Parathyroid adenoma (tissue), 2 donors: ENCODE measurements at regions not wholly inside any gene's neighbourhood (a gene's known extent, or its start where the extent isn't known, plus 50 kb on each side); places are given as distances from the start of the nearest gene placed in this dataset.

Experiments used
- H2AFZ ChIP-seq: fragments of 300-600 bp; sonication (generic); one replicate; pipeline ENCODE4 v1.7.0; 2017; ENCODE audit warnings: antibody characterized with exemption, mild to moderate bottlenecking
- H3K27ac ChIP-seq: fragments of 300-600 bp; sonication (generic); one replicate; pipeline ENCODE4 v1.7.0; 2017
- H3K27me3 ChIP-seq: fragments of 300-600 bp; sonication (generic); one replicate; pipeline ENCODE4 v1.7.0; 2017; ENCODE audit warnings: low read length; ENCODE audit not compliant: control insufficient read depth, insufficient read depth
- H3K36me3 ChIP-seq: fragments of 300-600 bp; sonication (generic); one replicate; pipeline ENCODE4 v1.7.0; 2017; ENCODE audit warnings: low read length; ENCODE audit not compliant: control insufficient read depth, insufficient read depth
- H3K4me1 ChIP-seq: fragments of 300-600 bp; sonication (generic); one replicate; pipeline ENCODE4 v1.7.0; 2017; ENCODE audit warnings: control low read depth
- H3K4me2 ChIP-seq: fragments of 300-600 bp; sonication (generic); one replicate; pipeline ENCODE4 v1.7.0; 2017; ENCODE audit warnings: low read length
- H3K4me3 ChIP-seq: fragments of 300-600 bp; sonication (generic); one replicate; pipeline ENCODE4 v1.7.0; 2017; ENCODE audit warnings: low read depth, low read length
- H3K79me2 ChIP-seq: fragments of 300-600 bp; sonication (generic); one replicate; pipeline ENCODE4 v1.7.0; 2017; ENCODE audit warnings: control low read depth
- H3K9ac ChIP-seq: fragments of 300-600 bp; sonication (generic); one replicate; pipeline ENCODE4 v1.7.0; 2017; ENCODE audit warnings: mild to moderate bottlenecking
- H3K9me3 ChIP-seq: fragments of 300-600 bp; sonication (generic); one replicate; pipeline ENCODE4 v1.7.0; 2017; ENCODE audit warnings: low read length; ENCODE audit not compliant: control insufficient read depth
- TF ChIP-seq, protein P1 (sequence below): fragments of 300-600 bp; sonication (generic); IDR thresholded peaks from one replicate; pipeline ENCODE4 v1.7.0; 2017; ENCODE audit warnings: antibody characterized with exemption, mild to moderate bottlenecking
- donor health status: primary hyperparathyroidism.

DNA sequence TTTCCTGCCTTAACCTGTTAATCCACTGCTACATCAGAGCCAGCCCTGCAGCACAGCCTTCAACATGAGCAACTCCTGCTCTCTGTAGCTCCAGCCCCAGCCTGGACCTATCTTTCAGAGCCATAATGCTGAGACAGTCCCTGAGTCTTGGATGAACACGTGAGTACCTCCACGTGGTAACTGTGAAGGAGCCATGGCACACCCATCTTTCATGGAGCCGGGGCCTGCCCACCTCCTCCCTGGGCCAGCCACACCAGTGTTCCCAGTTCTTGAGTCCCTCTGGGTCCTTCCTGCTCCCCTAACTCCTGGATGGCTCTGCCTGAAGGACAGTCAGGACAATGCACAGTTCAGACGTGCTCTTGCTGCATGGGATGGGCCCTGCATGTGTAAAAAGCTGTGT lies 107.1 kb downstream of the TEX36 start:
- no peaks in the 10 kb centered on the region for H3K4me1 ChIP-seq
- H3K9me3 ChIP-seq, result no peaks in the 10 kb centered on the region
- no peaks in the 10 kb centered on the region for H3K27me3 ChIP-seq

DNA sequence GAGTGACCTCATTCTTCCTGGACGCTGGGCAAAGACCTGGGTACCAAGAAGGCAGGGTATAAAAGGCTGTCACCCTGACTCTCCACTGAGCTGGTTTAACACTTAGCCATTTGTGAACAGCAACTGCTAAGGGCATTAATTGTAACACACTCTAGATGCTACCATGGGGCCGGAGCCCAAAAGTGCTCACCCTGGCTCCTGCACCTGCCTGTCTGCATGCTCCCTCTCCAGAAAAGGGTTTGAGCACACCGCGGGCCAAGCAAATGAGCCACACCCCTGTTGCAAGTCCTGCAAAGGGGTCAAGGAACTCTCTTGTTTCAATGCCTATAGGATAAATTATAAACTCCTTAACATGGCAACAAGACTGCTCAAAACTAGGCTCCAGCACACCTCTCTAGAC lies 114.8 kb downstream of the TEX36 start:
- Histone ChIP-seq H3K27me3 (no peaks in the 10 kb centered on the region), H3K79me2 (no peaks in the 10 kb centered on the region), H3K4me1 (no peaks in the 10 kb centered on the region), H2AFZ (no peak overlapping the region), H3K9me3 (no peaks in the 10 kb centered on the region), H3K4me3 (no peak overlapping the region), H3K4me2 (no peak overlapping the region), H3K27ac (no peak overlapping the region), H3K9ac (no peak overlapping the region), H3K36me3 (no peaks in the 10 kb centered on the region)
- TF ChIP-seq, protein P1, sequence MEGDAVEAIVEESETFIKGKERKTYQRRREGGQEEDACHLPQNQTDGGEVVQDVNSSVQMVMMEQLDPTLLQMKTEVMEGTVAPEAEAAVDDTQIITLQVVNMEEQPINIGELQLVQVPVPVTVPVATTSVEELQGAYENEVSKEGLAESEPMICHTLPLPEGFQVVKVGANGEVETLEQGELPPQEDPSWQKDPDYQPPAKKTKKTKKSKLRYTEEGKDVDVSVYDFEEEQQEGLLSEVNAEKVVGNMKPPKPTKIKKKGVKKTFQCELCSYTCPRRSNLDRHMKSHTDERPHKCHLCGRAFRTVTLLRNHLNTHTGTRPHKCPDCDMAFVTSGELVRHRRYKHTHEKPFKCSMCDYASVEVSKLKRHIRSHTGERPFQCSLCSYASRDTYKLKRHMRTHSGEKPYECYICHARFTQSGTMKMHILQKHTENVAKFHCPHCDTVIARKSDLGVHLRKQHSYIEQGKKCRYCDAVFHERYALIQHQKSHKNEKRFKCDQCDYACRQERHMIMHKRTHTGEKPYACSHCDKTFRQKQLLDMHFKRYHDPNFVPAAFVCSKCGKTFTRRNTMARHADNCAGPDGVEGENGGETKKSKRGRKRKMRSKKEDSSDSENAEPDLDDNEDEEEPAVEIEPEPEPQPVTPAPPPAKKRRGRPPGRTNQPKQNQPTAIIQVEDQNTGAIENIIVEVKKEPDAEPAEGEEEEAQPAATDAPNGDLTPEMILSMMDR, result no peak

More for the DNA sequence above, 107.1 kb downstream of the TEX36 start:
- Histone ChIP-seq H3K4me3 (no peak overlapping the region), H3K79me2 (no peaks in the 10 kb centered on the region), H3K4me2 (no peak overlapping the region), H2AFZ (no peak overlapping the region), H3K36me3 (no peaks in the 10 kb centered on the region), H3K9ac (no peak overlapping the region), H3K27ac (no peak overlapping the region)
- TF ChIP-seq, protein P1, result no peak

DNA sequence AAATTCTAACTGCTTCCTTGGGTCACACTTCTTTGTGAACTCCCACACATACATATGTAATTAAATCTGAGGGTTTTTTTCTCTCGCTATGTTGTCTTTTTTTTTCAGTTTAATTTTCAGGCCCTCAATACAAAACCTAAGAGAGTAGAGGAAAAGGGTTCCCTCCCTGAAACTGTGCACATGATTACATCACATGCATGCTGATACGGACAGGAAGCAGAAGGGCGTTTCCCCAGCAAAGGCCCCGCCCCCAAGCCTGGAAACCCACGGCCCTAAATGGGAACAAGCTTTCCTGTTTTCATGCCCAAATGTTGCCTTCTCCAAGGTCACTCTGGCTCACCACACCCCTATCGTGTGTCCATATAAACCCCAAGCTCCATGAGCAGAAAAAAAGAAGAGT lies 115.4 kb downstream of the TEX36 start:
- Histone ChIP-seq H3K27me3 (no peaks in the 10 kb centered on the region), H2AFZ (no peak overlapping the region), H3K36me3 (no peaks in the 10 kb centered on the region), H3K4me3 (no peak overlapping the region), H3K9ac (no peak overlapping the region), H3K79me2 (no peaks in the 10 kb centered on the region), H3K4me2 (no peak overlapping the region), H3K9me3 (no peaks in the 10 kb centered on the region), H3K4me1 (no peaks in the 10 kb centered on the region), H3K27ac (no peak overlapping the region)
- TF ChIP-seq, protein P1, result no peak

DNA sequence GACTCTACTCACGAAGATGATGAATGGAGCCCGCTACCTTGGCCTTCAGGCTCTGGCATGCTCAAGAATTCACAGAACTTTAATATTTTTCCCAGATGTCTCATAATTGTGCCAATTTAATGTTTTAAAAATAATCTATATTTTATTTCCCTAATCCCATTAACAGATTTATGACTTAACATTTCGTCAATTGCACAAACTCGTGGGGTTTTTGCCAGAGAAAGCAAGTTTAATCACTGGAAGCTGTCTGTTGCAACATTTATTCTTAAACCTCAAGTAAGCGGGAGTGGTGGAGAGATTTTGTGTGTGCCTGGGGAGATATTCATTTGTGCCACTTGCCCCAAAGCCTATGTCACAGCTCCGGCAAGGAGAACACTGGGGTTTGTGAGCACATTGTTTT lies 117.9 kb downstream of the TEX36 start:
- H3K27me3 ChIP-seq, result no peaks in the 10 kb centered on the region
- H3K79me2 ChIP-seq, result no peaks in the 10 kb centered on the region
- no peak overlapping the region for H3K27ac ChIP-seq
- no peak overlapping the region for H3K4me2 ChIP-seq
- H2AFZ ChIP-seq, result no peak overlapping the region
- TF ChIP-seq, protein P1, result no peak
- no peak overlapping the region for H3K4me3 ChIP-seq
- no peak overlapping the region for H3K9ac ChIP-seq
- no peaks in the 10 kb centered on the region for H3K9me3 ChIP-seq
- no peaks in the 10 kb centered on the region for H3K4me1 ChIP-seq
- H3K36me3 ChIP-seq, result no peaks in the 10 kb centered on the region

DNA sequence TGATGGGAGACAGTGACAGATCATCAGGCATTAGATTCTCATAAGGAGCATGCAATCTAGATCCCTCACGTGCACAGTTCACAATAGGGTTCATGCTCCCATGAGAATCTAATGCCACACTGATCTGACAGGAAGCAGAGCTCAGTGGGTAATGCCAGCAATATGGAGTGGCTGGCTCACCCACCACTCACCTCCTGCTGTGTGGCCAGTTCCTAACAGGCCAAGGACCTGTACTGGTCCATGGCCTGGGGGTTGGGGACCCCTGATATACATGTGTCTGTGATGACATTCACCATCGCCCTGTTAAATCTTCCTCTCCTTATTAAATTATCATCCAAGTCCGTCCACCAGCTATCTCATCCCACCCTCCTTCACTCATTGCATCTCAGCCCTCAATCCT lies 118.4 kb downstream of the TEX36 start:
- TF ChIP-seq, protein P1, result no peak
- no peak overlapping the region for H3K9ac ChIP-seq
- no peaks in the 10 kb centered on the region for H3K27me3 ChIP-seq
- H3K27ac ChIP-seq, result no peak overlapping the region
- no peaks in the 10 kb centered on the region for H3K36me3 ChIP-seq
- no peak overlapping the region for H2AFZ ChIP-seq
- no peaks in the 10 kb centered on the region for H3K4me1 ChIP-seq
- H3K9me3 ChIP-seq, result no peaks in the 10 kb centered on the region
- H3K4me3 ChIP-seq, result no peak overlapping the region
- no peak overlapping the region for H3K4me2 ChIP-seq
- no peaks in the 10 kb centered on the region for H3K79me2 ChIP-seq
